GM23248 (cell line): ENCODE measurements at regions not wholly inside any gene's neighbourhood (a gene's known extent, or its start where the extent isn't known, plus 50 kb on each side); places are given as distances from the start of the nearest gene placed in this dataset.

Experiments
- EZH2 ChIP-seq: fragments of 200-600 bp; sonication (generic); IDR thresholded peaks from 2 replicates; pipeline ENCODE4 v1.6.1; 2018; ENCODE audit warnings: antibody characterized with exemption, mild to moderate bottlenecking; ENCODE audit not compliant: insufficient read depth, poor library complexity, severe bottlenecking
- EZH2phosphoT487 ChIP-seq: fragments of 200-600 bp; sonication (generic); IDR thresholded peaks from 2 replicates; pipeline ENCODE4 v1.6.1; 2018; ENCODE audit warnings: antibody characterized with exemption, moderate library complexity, mild to moderate bottlenecking, low read depth; ENCODE audit not compliant: insufficient read depth

DNA sequence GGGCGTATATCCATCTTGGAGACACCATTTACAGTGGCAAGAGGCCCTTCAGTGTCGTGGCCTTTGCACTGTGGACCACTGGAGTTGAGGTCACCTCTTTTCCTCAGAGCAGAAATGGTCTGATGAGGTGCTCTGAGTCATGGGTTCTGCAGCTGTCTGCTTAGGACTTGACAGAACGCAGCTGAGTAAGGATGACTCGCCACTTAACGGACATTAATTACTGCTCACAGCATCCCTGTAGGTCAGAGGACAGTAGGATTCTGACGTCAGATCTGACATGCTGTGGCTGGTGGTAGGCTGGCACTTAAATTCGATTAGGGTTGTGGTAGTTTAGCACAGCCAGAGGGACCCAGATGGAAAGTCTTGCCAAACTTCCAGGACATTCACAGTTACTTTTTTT lies 479.4 kb downstream of the DMAC1 start:
- TF ChIP-seq EZH2phosphoT487 = no peak
- no peak for TF ChIP-seq EZH2
